ENCODE measurements at regions not wholly inside any gene's neighbourhood (a gene's known extent, or its start where the extent isn't known, plus 50 kb on each side); places are given as distances from the start of the nearest gene placed in this dataset.

DNA sequence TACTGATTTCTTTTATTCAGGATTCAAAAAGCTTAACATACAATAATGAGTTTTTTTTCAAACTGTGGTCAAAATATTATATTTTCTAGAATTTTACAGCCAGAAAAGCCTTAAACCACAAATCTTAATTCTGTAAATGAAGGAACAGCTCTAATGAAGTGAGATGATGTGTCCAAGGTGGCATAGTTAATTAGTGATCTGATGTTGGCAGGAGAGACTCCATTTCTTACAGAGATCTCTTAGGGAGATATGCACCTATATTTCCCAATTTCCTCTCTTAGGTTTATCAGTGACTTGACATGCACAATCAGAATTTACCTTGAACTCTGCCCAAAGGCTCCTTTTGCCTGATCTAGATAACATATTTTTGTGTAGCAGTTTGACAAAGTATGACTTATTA, 211.1 kb upstream of the ZNF804B start:
- Histone ChIP-seq H3K4me1 (ENCODE audit: insufficient read depth, low read length) (no peaks in the 10 kb centered on the region), H3K36me3 (ENCODE audit: insufficient read depth, low read length) (no peaks in the 10 kb centered on the region), H3K4me3 (ENCODE audit: low read depth in 1 of 2, low read length in 2 of 2) (no peak overlapping the region), H2AFZ (ENCODE audit: low read depth, low read length) (no peak overlapping the region), H3K4me2 (ENCODE audit: insufficient read depth, low read length) (no peak overlapping the region), H3K27me3 (ENCODE audit: insufficient read depth, low read length, poor library complexity) (no peaks in the 10 kb centered on the region), H3K79me2 (ENCODE audit: insufficient read depth, low read length) (no peaks in the 10 kb centered on the region), H3K9me3 (ENCODE audit: insufficient read depth, low read length, severe bottlenecking) (peaks cover 23% of the 10 kb centered on the region), H4K20me1 (ENCODE audit: insufficient read depth, low read length) (no peaks in the 10 kb centered on the region), H3K27ac (ENCODE audit: low read length) (no peak overlapping the region), H3K9ac (ENCODE audit: low read depth, low read length) (no peak overlapping the region)
- no peak for ATAC-seq (ENCODE audit: insufficient read depth, low read depth)
- TF ChIP-seq, protein P1, sequence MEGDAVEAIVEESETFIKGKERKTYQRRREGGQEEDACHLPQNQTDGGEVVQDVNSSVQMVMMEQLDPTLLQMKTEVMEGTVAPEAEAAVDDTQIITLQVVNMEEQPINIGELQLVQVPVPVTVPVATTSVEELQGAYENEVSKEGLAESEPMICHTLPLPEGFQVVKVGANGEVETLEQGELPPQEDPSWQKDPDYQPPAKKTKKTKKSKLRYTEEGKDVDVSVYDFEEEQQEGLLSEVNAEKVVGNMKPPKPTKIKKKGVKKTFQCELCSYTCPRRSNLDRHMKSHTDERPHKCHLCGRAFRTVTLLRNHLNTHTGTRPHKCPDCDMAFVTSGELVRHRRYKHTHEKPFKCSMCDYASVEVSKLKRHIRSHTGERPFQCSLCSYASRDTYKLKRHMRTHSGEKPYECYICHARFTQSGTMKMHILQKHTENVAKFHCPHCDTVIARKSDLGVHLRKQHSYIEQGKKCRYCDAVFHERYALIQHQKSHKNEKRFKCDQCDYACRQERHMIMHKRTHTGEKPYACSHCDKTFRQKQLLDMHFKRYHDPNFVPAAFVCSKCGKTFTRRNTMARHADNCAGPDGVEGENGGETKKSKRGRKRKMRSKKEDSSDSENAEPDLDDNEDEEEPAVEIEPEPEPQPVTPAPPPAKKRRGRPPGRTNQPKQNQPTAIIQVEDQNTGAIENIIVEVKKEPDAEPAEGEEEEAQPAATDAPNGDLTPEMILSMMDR (IDR thresholded peaks at IDR 0.05; ENCODE audit: borderline replicate concordance, extremely low read depth, low read length, poor library complexity, severe bottlenecking) = no peak
- TF ChIP-seq EZH2 (IDR thresholded peaks at IDR 0.05; ENCODE audit: borderline replicate concordance, low read depth, low read length, severe bottlenecking) = no peak
- DNase-seq = no peak

DNA sequence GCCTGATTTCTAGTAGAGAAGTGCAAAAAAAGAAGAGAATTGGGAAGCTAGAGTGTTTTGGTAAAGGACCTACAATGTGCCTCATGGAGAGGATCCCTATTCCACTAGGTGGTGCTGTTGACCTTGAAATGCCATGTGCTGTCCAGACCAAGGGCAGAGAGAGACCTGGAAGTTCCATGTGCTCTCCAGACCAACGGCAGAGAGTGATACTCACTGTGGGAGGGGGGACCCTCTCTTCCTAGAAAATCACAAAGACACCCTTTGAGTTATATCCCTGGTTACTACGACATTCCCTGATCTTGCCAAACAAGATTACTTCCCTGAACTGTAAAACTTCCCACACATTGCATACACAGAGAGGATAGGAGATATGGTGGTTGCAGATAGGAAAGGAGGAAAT, 212.7 kb upstream of the ZNF804B start:
- peak; percentile 15 for DNase-seq
- H2AFZ ChIP-seq (ENCODE audit: low read depth, low read length) = no peak overlapping the region

DNA sequence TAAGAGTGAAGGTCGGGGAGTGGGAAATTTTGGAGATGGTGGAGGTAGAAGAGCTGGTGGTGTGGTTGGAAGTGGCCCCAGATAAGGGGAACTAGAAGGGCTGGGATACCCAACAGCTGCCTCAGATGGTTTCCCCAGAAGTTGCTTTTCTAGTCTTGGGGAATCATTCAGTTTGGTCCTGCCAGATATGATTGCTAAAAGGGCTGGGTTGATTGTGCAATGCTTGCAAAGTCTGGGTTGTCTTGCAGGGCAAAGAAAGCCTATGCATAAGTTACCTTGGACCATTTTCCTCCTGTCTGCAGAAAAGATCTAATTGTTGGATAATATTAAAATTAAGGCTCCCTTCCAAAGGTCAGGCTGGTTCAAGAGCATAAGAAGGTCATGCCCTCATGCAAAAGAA, 213.8 kb upstream of the ZNF804B start:
- Histone ChIP-seq H3K4me3 (ENCODE audit: low read depth in 1 of 2, low read length in 2 of 2) (no peak overlapping the region), H3K4me2 (ENCODE audit: insufficient read depth, low read length) (no peak overlapping the region), H3K36me3 (ENCODE audit: insufficient read depth, low read length) (no peaks in the 10 kb centered on the region), H3K9ac (ENCODE audit: low read depth, low read length) (no peak overlapping the region), H3K9me3 (ENCODE audit: insufficient read depth, low read length, severe bottlenecking) (peaks cover 23% of the 10 kb centered on the region), H3K79me2 (ENCODE audit: insufficient read depth, low read length) (no peaks in the 10 kb centered on the region), H4K20me1 (ENCODE audit: insufficient read depth, low read length) (no peaks in the 10 kb centered on the region), H3K27me3 (ENCODE audit: insufficient read depth, low read length, poor library complexity) (no peaks in the 10 kb centered on the region), H3K4me1 (ENCODE audit: insufficient read depth, low read length) (no peaks in the 10 kb centered on the region), H2AFZ (ENCODE audit: low read depth, low read length) (no peak overlapping the region), H3K27ac (ENCODE audit: low read length) (no peak overlapping the region)
- TF ChIP-seq EZH2 (IDR thresholded peaks at IDR 0.05; ENCODE audit: borderline replicate concordance, low read depth, low read length, severe bottlenecking) = no peak
- TF ChIP-seq, protein P1 (IDR thresholded peaks at IDR 0.05; ENCODE audit: borderline replicate concordance, extremely low read depth, low read length, poor library complexity, severe bottlenecking) = no peak
- no peak for DNase-seq
- ATAC-seq (ENCODE audit: insufficient read depth, low read depth) = no peak

More for the DNA sequence above, 212.7 kb upstream of the ZNF804B start:
- Histone ChIP-seq H3K27ac (ENCODE audit: low read length) (no peak overlapping the region), H3K9me3 (ENCODE audit: insufficient read depth, low read length, severe bottlenecking) (peaks cover 23% of the 10 kb centered on the region), H3K79me2 (ENCODE audit: insufficient read depth, low read length) (no peaks in the 10 kb centered on the region), H3K36me3 (ENCODE audit: insufficient read depth, low read length) (no peaks in the 10 kb centered on the region), H3K4me3 (ENCODE audit: low read depth in 1 of 2, low read length in 2 of 2) (no peak overlapping the region), H3K4me2 (ENCODE audit: insufficient read depth, low read length) (no peak overlapping the region), H3K27me3 (ENCODE audit: insufficient read depth, low read length, poor library complexity) (no peaks in the 10 kb centered on the region), H3K9ac (ENCODE audit: low read depth, low read length) (no peak overlapping the region), H3K4me1 (ENCODE audit: insufficient read depth, low read length) (no peaks in the 10 kb centered on the region), H4K20me1 (ENCODE audit: insufficient read depth, low read length) (no peaks in the 10 kb centered on the region)
- no peak for TF ChIP-seq EZH2 (IDR thresholded peaks at IDR 0.05; ENCODE audit: borderline replicate concordance, low read depth, low read length, severe bottlenecking)
- TF ChIP-seq, protein P1 (IDR thresholded peaks at IDR 0.05; ENCODE audit: borderline replicate concordance, extremely low read depth, low read length, poor library complexity, severe bottlenecking) = peak; percentile 61
- no peak for ATAC-seq (ENCODE audit: insufficient read depth, low read depth)

DNA sequence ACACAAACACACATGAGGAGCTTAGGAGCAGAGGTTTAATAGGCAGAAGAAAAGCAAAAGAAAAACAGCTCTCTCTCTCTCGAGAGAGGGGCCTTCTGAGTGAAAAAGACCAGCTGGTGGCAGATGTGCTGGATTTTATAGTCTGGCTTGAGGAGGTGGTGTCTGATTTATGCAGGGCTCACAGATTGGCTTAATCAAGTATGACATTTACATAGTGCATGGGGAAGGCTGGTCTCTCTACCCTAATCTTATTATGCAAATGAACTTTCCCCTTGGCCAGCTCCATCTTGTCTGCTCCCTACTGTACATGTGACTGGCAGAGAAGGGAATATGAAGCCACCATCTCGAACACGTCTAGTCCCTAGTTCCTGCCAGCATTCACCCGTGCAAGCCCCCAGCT, 219.5 kb upstream of the ZNF804B start:
- no peak overlapping the region for H3K4me3 ChIP-seq (ENCODE audit: low read depth in 1 of 2, low read length in 2 of 2)
- peaks cover 4% of the 10 kb centered on the region for H3K9me3 ChIP-seq (ENCODE audit: insufficient read depth, low read length, severe bottlenecking)
- TF ChIP-seq, protein P1 (IDR thresholded peaks at IDR 0.05; ENCODE audit: borderline replicate concordance, extremely low read depth, low read length, poor library complexity, severe bottlenecking) = no peak
- TF ChIP-seq EZH2 (IDR thresholded peaks at IDR 0.05; ENCODE audit: borderline replicate concordance, low read depth, low read length, severe bottlenecking) = no peak
- H3K79me2 ChIP-seq (ENCODE audit: insufficient read depth, low read length) = no peaks in the 10 kb centered on the region
- H3K9ac ChIP-seq (ENCODE audit: low read depth, low read length) = no peak overlapping the region
- ATAC-seq (ENCODE audit: insufficient read depth, low read depth) (no peak), DNase-seq (no peak)
- no peak overlapping the region for H2AFZ ChIP-seq (ENCODE audit: low read depth, low read length)
- no peak overlapping the region for H3K27ac ChIP-seq (ENCODE audit: low read length)
- no peaks in the 10 kb centered on the region for H3K36me3 ChIP-seq (ENCODE audit: insufficient read depth, low read length)
- H3K4me2 ChIP-seq (ENCODE audit: insufficient read depth, low read length) = no peak overlapping the region
- no peaks in the 10 kb centered on the region for H3K4me1 ChIP-seq (ENCODE audit: insufficient read depth, low read length)
- H3K27me3 ChIP-seq (ENCODE audit: insufficient read depth, low read length, poor library complexity) = no peaks in the 10 kb centered on the region
- H4K20me1 ChIP-seq (ENCODE audit: insufficient read depth, low read length) = no peaks in the 10 kb centered on the region

Measured in DND-41 (cell line).